HG03354 (cell line): ENCODE measurements at regions not wholly inside any gene's neighbourhood (a gene's known extent, or its start where the extent isn't known, plus 50 kb on each side); places are given as distances from the start of the nearest gene placed in this dataset.
"Not testable (repeated sequence)": the region's sequence is repeated elsewhere in the genome, so short reads cannot be mapped to it uniquely, and the experiment has no call there.

Source experiments
- ATAC-seq: cut with Tn5 transposase; IDR thresholded peaks from one replicate; pipeline ENCODE4 v1.9.1; 2021; ENCODE audit warnings: mild to moderate bottlenecking; ENCODE audit not compliant: unreplicated experiment, poor library complexity, severe bottlenecking

GRCh38 chr2:153420394-153420793 is 58.2 kb downstream of the RPRM start:
- no peak for ATAC-seq

- ATAC-seq: no peak
Observed at GRCh38 chr2:153417077-153417476, 61.5 kb downstream of the RPRM start.

GRCh38 chr2:153416071-153416470 is 62.5 kb downstream of the RPRM start:
- no peak for ATAC-seq

- no peak for ATAC-seq
Observed at GRCh38 chr2:153408710-153409385, 69.7 kb downstream of the RPRM start.

GRCh38 chr2:153405196-153405595 is 73.4 kb downstream of the RPRM start:
- ATAC-seq: no peak

GRCh38 chr2:153404792-153405191 is 73.8 kb downstream of the RPRM start:
- no peak for ATAC-seq

GRCh38 chr2:153403940-153404339 is 74.6 kb downstream of the RPRM start:
- no peak for ATAC-seq

GRCh38 chr2:153403352-153403751 is 75.2 kb downstream of the RPRM start:
- ATAC-seq: not testable (repeated sequence)

GRCh38 chr2:153394686-153395085 is 83.9 kb downstream of the RPRM start:
- ATAC-seq: no peak

GRCh38 chr2:153394247-153394646 is 84.3 kb downstream of the RPRM start:
- no peak for ATAC-seq

- ATAC-seq: no peak
Observed at GRCh38 chr2:153393518-153393917, 85.0 kb downstream of the RPRM start.

GRCh38 chr2:153391131-153391530 is 87.4 kb downstream of the RPRM start:
- no peak for ATAC-seq

GRCh38 chr2:153388246-153388645 is 90.3 kb downstream of the RPRM start:
- ATAC-seq: no peak

GRCh38 chr2:153387203-153387602 is 91.4 kb downstream of the RPRM start:
- ATAC-seq: no peak

GRCh38 chr2:153386481-153386897 is 92.1 kb downstream of the RPRM start:
- no peak for ATAC-seq

GRCh38 chr2:153373510-153374279 is 104.9 kb downstream of the RPRM start:
- no peak for ATAC-seq

GRCh38 chr2:153360239-153360638 is 118.3 kb downstream of the RPRM start:
- ATAC-seq: no peak

GRCh38 chr2:153354377-153354776 is 124.2 kb downstream of the RPRM start:
- ATAC-seq: no peak

- ATAC-seq: no peak
Observed at GRCh38 chr2:153349603-153350002, 129.0 kb downstream of the RPRM start.

- no peak for ATAC-seq
Observed at GRCh38 chr2:153347818-153348495, 130.6 kb downstream of the RPRM start.

- ATAC-seq: no peak
Observed at GRCh38 chr2:153320879-153321278, 157.7 kb downstream of the RPRM start.
